ENCODE measurements at regions not wholly inside any gene's neighbourhood (a gene's known extent, or its start where the extent isn't known, plus 50 kb on each side); places are given as distances from the start of the nearest gene placed in this dataset.

DNA sequence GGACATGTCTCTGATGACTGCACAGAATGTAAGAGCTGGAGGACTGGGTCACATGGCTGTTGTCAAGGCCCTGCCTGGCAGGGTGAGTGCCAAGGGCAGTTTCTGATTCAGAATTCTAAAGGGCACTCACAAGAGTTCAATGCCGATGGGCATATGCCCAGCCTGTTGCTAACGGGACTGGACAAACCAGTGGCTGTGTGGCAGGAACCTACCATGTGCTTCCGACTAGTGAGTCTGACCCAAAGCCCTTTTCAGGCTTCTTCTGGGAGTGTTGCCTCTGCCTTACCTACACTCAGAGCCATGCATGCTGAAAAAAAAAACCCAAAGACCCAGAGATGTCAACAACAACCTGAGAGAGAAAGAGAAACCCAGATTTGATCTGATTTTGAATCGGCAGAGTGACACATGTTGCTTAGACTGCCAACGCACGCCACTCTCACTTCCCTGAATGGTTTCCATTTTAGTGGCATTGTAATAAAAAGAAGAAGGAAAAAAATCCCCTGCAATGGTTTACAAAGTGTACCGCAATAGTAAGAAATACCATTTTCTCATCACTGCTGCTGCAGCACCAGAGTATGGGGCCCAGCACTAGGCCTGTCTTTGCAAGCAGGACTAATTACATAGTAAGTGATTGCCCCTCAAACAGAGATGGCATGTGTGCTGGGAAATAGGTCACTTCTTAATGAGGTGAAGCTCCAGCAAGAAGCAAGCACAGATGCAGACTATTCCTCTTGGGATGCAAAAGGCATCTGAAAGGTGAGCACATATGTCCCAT, 194.3 kb downstream of the PALM2AKAP2 start:
- no peak for TF ChIP-seq ZNF70 (CRISPR knock-in tag; IDR thresholded peaks at IDR 0.05)
- TF ChIP-seq ESRRG (CRISPR knock-in tag; IDR thresholded peaks at IDR 0.05), result no peak
- no peak for TF ChIP-seq ISL1 (CRISPR knock-in tag; IDR thresholded peaks at IDR 0.05)
- TF ChIP-seq ZNF565 (CRISPR knock-in tag; conservative IDR thresholded peaks at IDR 0.05; ENCODE audit: low read depth), result no peak
- ATAC-seq, result no peak

DNA sequence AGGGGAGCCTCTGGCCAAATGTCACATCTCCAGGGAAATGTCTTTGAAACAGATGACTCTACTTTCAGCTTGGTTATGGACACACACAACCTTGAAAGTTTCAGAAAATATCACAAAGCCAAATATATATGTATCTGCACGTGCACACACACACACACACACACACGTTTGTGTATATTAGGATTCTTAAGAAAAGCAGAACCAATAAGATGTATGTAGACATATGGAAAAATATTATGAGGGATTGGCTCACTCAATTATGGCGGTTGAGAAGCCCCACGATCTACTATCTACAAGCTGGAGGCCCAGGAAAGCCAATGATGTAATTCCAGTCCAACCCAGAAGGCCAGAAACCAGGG, 194.9 kb downstream of the PALM2AKAP2 start:
- ATAC-seq, result no peak
- TF ChIP-seq ZFP30 (CRISPR knock-in tag; IDR thresholded peaks at IDR 0.05) (no peak), BACH2 (CRISPR knock-in tag; IDR thresholded peaks at IDR 0.05; ENCODE audit: borderline replicate concordance) (no peak), CSDC2 (CRISPR knock-in tag; IDR thresholded peaks at IDR 0.05) (no peak), POU6F1 (CRISPR knock-in tag; IDR thresholded peaks at IDR 0.05; ENCODE audit: borderline replicate concordance, low read depth) (no peak), ZNF8 (CRISPR knock-in tag; IDR thresholded peaks at IDR 0.05) (no peak), ZNF565 (CRISPR knock-in tag; conservative IDR thresholded peaks at IDR 0.05; ENCODE audit: low read depth) (no peak)

- ATAC-seq, result peak; percentile 78
- TF ChIP-seq ISL1 (CRISPR knock-in tag; IDR thresholded peaks at IDR 0.05) (peak; percentile 49; the same call in 1 of the 2 replicates), SNAI2 (CRISPR knock-in tag; IDR thresholded peaks at IDR 0.05) (no peak)
Observed at GRCh38 chr9:109975574-109976295, 195.7 kb downstream of the PALM2AKAP2 start.

GRCh38 chr9:109976303-109976702, 196.3 kb downstream of the PALM2AKAP2 start:
- ATAC-seq, result no peak
- TF ChIP-seq, protein P1, sequence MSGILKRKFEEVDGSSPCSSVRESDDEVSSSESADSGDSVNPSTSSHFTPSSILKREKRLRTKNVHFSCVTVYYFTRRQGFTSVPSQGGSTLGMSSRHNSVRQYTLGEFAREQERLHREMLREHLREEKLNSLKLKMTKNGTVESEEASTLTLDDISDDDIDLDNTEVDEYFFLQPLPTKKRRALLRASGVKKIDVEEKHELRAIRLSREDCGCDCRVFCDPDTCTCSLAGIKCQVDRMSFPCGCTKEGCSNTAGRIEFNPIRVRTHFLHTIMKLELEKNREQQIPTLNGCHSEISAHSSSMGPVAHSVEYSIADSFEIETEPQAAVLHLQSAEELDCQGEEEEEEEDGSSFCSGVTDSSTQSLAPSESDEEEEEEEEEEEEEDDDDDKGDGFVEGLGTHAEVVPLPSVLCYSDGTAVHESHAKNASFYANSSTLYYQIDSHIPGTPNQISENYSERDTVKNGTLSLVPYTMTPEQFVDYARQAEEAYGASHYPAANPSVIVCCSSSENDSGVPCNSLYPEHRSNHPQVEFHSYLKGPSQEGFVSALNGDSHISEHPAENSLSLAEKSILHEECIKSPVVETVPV (CRISPR knock-in tag; IDR thresholded peaks at IDR 0.05), result no peak
- TF ChIP-seq ZFP3 (CRISPR knock-in tag; IDR thresholded peaks at IDR 0.05), result peak; percentile 95

DNA sequence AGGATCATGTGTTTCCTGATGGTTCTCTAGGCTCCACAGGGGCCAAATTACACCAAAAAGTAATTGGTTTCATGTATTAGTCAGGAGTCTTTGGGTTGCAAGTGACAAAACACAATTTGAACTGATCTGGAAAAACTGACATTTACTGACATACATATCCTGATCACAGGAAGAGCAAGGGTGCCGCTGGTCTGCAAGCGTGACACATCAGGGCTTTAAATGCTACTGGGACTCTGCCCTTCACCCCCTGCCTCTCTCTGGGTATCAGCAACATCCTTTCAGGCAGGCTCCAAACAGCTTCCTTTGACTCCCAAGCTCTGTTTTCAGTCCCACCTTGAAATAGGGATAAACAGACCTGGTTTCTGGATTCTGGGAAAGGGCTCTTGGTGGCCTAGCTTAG, 197.5 kb downstream of the PALM2AKAP2 start:
- no peak for TF ChIP-seq ESRRG (CRISPR knock-in tag; IDR thresholded peaks at IDR 0.05)
- TF ChIP-seq, protein P1 (CRISPR knock-in tag; IDR thresholded peaks at IDR 0.05), result no peak
- no peak for TF ChIP-seq GLIS3 (CRISPR knock-in tag; IDR thresholded peaks at IDR 0.05)
- no peak for TF ChIP-seq ZC3H10 (CRISPR knock-in tag; IDR thresholded peaks at IDR 0.05)
- no peak for TF ChIP-seq CSDC2 (CRISPR knock-in tag; IDR thresholded peaks at IDR 0.05)
- no peak for TF ChIP-seq SNAI2 (CRISPR knock-in tag; IDR thresholded peaks at IDR 0.05)
- no peak for TF ChIP-seq POU6F1 (CRISPR knock-in tag; IDR thresholded peaks at IDR 0.05; ENCODE audit: borderline replicate concordance, low read depth)
- no peak for TF ChIP-seq ZFP3 (CRISPR knock-in tag; IDR thresholded peaks at IDR 0.05)
- TF ChIP-seq BACH2 (CRISPR knock-in tag; IDR thresholded peaks at IDR 0.05; ENCODE audit: borderline replicate concordance), result no peak
- TF ChIP-seq ZNF8 (CRISPR knock-in tag; IDR thresholded peaks at IDR 0.05), result no peak
- TF ChIP-seq TOX (CRISPR knock-in tag; IDR thresholded peaks at IDR 0.05; ENCODE audit: borderline replicate concordance), result no peak
- TF ChIP-seq ZNF565 (CRISPR knock-in tag; conservative IDR thresholded peaks at IDR 0.05; ENCODE audit: low read depth), result no peak
- TF ChIP-seq, protein P2, sequence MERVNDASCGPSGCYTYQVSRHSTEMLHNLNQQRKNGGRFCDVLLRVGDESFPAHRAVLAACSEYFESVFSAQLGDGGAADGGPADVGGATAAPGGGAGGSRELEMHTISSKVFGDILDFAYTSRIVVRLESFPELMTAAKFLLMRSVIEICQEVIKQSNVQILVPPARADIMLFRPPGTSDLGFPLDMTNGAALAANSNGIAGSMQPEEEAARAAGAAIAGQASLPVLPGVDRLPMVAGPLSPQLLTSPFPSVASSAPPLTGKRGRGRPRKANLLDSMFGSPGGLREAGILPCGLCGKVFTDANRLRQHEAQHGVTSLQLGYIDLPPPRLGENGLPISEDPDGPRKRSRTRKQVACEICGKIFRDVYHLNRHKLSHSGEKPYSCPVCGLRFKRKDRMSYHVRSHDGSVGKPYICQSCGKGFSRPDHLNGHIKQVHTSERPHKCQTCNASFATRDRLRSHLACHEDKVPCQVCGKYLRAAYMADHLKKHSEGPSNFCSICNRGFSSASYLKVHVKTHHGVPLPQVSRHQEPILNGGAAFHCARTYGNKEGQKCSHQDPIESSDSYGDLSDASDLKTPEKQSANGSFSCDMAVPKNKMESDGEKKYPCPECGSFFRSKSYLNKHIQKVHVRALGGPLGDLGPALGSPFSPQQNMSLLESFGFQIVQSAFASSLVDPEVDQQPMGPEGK (CRISPR knock-in tag; IDR thresholded peaks at IDR 0.05; ENCODE audit: borderline replicate concordance), result no peak
- TF ChIP-seq ISL1 (CRISPR knock-in tag; IDR thresholded peaks at IDR 0.05), result no peak
- no peak for TF ChIP-seq PPARA (CRISPR knock-in tag; IDR thresholded peaks at IDR 0.05; ENCODE audit: borderline replicate concordance)
- TF ChIP-seq CREB5 (CRISPR knock-in tag; IDR thresholded peaks at IDR 0.05; ENCODE audit: low read depth), result no peak
- no peak for TF ChIP-seq RARB (CRISPR knock-in tag; IDR thresholded peaks at IDR 0.05)
- no peak for TF ChIP-seq ZNF70 (CRISPR knock-in tag; IDR thresholded peaks at IDR 0.05)
- TF ChIP-seq TCF4 (CRISPR knock-in tag; IDR thresholded peaks at IDR 0.05; ENCODE audit: borderline replicate concordance), result no peak
- no peak for ATAC-seq
